Panc1 (cell line): ENCODE measurements at regions not wholly inside any gene's neighbourhood (a gene's known extent, or its start where the extent isn't known, plus 50 kb on each side); places are given as distances from the start of the nearest gene placed in this dataset.

Experiments used
- ATAC-seq: fragments of 200-7000 bp; cut with Tn5 transposase; 2 replicates; pipeline ENCODE4 v1.9.1; 2020; ENCODE audit warnings: mild to moderate bottlenecking, moderate library complexity
- BruUV-seq: library from RNA; stranded (reverse); fragments of 400-500 nt; replicated peaks from 2 replicates; lab custom pipeline; 2021; lab: Mats Ljungman, UMichigan
- CTCF ChIA-PET: fragments of 300-600 bp; sonication (Branson Sonifier 250); formaldehyde crosslinking; loops from one replicate; lab custom pipeline; 2022; ENCODE audit warnings: antibody characterized with exemption; lab: Charles Lee
- POLR2A ChIA-PET: fragments of 300-600 bp; sonication (Branson Sonifier 250); formaldehyde crosslinking; loops from one replicate; lab custom pipeline; 2022; ENCODE audit warnings: antibody characterized with exemption; lab: Charles Lee
- DNase-seq: peaks from one replicate; pipeline ENCODE4 v3.0.0-alpha.2; 2010; ENCODE audit warnings: low read depth, low spot score
- H3K27ac ChIP-seq: 2 replicates; pipeline ENCODE4 v1.5.1; 2011; ENCODE audit warnings: mild to moderate bottlenecking, low read length, inconsistent platforms
- H3K27me3 ChIP-seq: fragments of 200-500 bp; sonication (Bioruptor generic); 2 replicates; pipeline ENCODE4 v1.6.0; 2014; ENCODE audit warnings: low read length, inconsistent platforms; ENCODE audit not compliant: control insufficient read depth, insufficient read depth
- H3K36me3 ChIP-seq: fragments of 200-500 bp; sonication (Bioruptor generic); 2 replicates; pipeline ENCODE4 v1.5.1; 2014; ENCODE audit warnings: inconsistent platforms, mild to moderate bottlenecking, low read length, moderate library complexity; ENCODE audit not compliant: control insufficient read depth, insufficient read depth
- H3K4me1 ChIP-seq: 2 replicates; pipeline ENCODE4 v1.5.1; 2011; ENCODE audit warnings: inconsistent platforms, mild to moderate bottlenecking, low read length, moderate library complexity; ENCODE audit not compliant: control insufficient read depth, insufficient read depth
- H3K4me3 ChIP-seq, 2 experiments: 2 replicates each; pipeline ENCODE4 v1.5.1; 2011 to 2012; ENCODE audit warnings: low read depth in 2 of 2, low read length in 2 of 2, mild to moderate bottlenecking in 2 of 2, inconsistent platforms in 1 of 2, moderate library complexity in 1 of 2
- H3K9me3 ChIP-seq: fragments of 200-500 bp; sonication (Bioruptor generic); 2 replicates; pipeline ENCODE4 v1.5.1; 2014; ENCODE audit warnings: low read depth, mild to moderate bottlenecking, inconsistent platforms, low read length, moderate library complexity; ENCODE audit not compliant: control insufficient read depth, insufficient read depth
- CTCF ChIP-seq: fragments of 450-650 bp; IDR thresholded peaks from 2 replicates; pipeline ENCODE4 v1.5.1; 2017; ENCODE audit warnings: mild to moderate bottlenecking
- POLR2AphosphoS5 ChIP-seq: IDR thresholded peaks from 2 replicates; pipeline ENCODE4 v1.6.1; 2012; ENCODE audit warnings: mild to moderate bottlenecking, low read depth, low read length, moderate library complexity
- SIN3A ChIP-seq: IDR thresholded peaks from 2 replicates; pipeline ENCODE4 v1.6.1; 2012; ENCODE audit warnings: low read depth, mild to moderate bottlenecking, low read length, moderate library complexity, borderline replicate concordance; ENCODE audit not compliant: insufficient read depth
- TCF7L2 ChIP-seq: IDR thresholded peaks from 2 replicates; pipeline ENCODE4 v1.6.1; 2011; ENCODE audit warnings: mild to moderate bottlenecking, low read depth, low read length, inconsistent platforms
- in situ Hi-C: cut with HindIII; loops from 2 replicates; pipeline ENCODE4 v1.10.0; 2016; ENCODE audit warnings: low sequenced_read_pairs, low pct_unique_long_range_greater_than_20kb
- intact Hi-C: fragments of 100-400 bp; cut with micrococcal nuclease; formaldehyde crosslinking; loops from one replicate; pipeline ENCODE4 v1.10.0; 2022; ENCODE audit not compliant: unreplicated experiment
- TF ChIP-seq, protein P1 (sequence below), 2 experiments: IDR thresholded peaks; 2 replicates each; pipeline ENCODE4 v1.6.1; 2011 to 2012; ENCODE audit warnings: low read depth in 2 of 2, control low read depth in 1 of 2, low read length in 1 of 2, mild to moderate bottlenecking in 1 of 2, moderate library complexity in 1 of 2; ENCODE audit not compliant: insufficient read depth in 1 of 2

DNA sequence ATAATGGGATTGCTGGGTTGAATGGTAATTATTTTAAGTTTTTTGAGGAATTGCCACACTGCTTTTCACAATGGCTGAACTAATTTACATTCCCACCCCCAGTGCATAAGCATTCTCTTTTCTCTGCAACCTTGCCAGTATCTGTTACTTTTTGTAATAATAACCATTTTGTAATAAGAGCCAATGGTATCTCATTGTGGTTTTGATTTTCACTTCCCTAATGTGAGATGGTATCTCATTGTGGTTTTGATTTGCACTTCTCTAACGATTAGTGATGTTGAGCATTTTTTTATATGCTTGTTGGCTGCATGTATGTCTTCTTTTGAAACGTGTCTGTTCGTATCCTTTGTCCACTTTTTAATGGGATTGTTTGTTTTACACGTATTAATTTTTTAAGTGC, 213.1 kb upstream of the HDX start:
- TF ChIP-seq CTCF (no peak), POLR2AphosphoS5 (no peak), TCF7L2 (no peak), SIN3A (no peak)
- TF ChIP-seq, protein P1, sequence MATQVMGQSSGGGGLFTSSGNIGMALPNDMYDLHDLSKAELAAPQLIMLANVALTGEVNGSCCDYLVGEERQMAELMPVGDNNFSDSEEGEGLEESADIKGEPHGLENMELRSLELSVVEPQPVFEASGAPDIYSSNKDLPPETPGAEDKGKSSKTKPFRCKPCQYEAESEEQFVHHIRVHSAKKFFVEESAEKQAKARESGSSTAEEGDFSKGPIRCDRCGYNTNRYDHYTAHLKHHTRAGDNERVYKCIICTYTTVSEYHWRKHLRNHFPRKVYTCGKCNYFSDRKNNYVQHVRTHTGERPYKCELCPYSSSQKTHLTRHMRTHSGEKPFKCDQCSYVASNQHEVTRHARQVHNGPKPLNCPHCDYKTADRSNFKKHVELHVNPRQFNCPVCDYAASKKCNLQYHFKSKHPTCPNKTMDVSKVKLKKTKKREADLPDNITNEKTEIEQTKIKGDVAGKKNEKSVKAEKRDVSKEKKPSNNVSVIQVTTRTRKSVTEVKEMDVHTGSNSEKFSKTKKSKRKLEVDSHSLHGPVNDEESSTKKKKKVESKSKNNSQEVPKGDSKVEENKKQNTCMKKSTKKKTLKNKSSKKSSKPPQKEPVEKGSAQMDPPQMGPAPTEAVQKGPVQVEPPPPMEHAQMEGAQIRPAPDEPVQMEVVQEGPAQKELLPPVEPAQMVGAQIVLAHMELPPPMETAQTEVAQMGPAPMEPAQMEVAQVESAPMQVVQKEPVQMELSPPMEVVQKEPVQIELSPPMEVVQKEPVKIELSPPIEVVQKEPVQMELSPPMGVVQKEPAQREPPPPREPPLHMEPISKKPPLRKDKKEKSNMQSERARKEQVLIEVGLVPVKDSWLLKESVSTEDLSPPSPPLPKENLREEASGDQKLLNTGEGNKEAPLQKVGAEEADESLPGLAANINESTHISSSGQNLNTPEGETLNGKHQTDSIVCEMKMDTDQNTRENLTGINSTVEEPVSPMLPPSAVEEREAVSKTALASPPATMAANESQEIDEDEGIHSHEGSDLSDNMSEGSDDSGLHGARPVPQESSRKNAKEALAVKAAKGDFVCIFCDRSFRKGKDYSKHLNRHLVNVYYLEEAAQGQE (IDR thresholded peaks at IDR 0.05; ENCODE audit: insufficient read depth in 1 of 2, low read depth in 2 of 2, low read length in 1 of 2), result no peak
- ChIA-PET POLR2A (no interaction called here), CTCF (no interaction called here)
- H3K9me3 ChIP-seq, result no peaks in the 10 kb centered on the region
- DNase-seq (no peak), ATAC-seq (no peak)
- H3K4me3 ChIP-seq, result no peak overlapping the region
- intact Hi-C loops, result no loop called here
- no TSS peak for BruUV-seq
- H3K27me3 ChIP-seq, result no peaks in the 10 kb centered on the region
- in situ Hi-C loops, result no loop called here
- H3K36me3 ChIP-seq, result no peaks in the 10 kb centered on the region
- H3K27ac ChIP-seq, result no peak overlapping the region
- no peaks in the 10 kb centered on the region for H3K4me1 ChIP-seq

DNA sequence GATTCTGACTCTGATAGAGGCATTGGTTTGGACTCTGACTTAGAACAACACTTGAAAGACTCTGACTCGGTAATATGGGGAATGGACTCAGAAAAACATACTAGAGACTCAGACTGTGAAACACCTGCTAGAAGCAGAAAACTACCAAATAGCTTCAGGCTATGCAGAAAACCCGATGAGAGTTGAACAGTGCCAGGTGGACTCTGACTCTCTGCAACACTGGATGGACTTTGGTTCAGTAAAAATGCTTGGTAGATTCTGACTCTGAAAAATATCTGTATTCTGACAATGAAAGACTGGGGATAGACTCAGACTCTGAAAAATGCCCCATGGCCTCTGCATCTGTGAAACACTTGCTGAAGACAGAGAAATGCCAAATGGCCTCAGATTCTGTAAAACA, 215.1 kb upstream of the HDX start:
- ATAC-seq, result no peak
- no peak for DNase-seq
- BruUV-seq, result no TSS peak
- no peak for TF ChIP-seq SIN3A
- TF ChIP-seq POLR2AphosphoS5, result no peak
- TF ChIP-seq, protein P1 (IDR thresholded peaks at IDR 0.05; ENCODE audit: insufficient read depth in 1 of 2, low read depth in 2 of 2, low read length in 1 of 2), result no peak
- no peak for TF ChIP-seq CTCF
- TF ChIP-seq TCF7L2, result no peak
- Histone ChIP-seq H3K4me3 (no peak overlapping the region), H3K9me3 (no peaks in the 10 kb centered on the region), H3K4me1 (no peaks in the 10 kb centered on the region), H3K36me3 (no peaks in the 10 kb centered on the region), H3K27ac (no peak overlapping the region), H3K27me3 (no peaks in the 10 kb centered on the region)
- intact Hi-C loops (no loop called here), in situ Hi-C loops (no loop called here)
- POLR2A ChIA-PET, result no interaction called here
- CTCF ChIA-PET, result no interaction called here
